HFFc6 (cell line): ENCODE measurements at regions not wholly inside any gene's neighbourhood (a gene's known extent, or its start where the extent isn't known, plus 50 kb on each side); places are given as distances from the start of the nearest gene placed in this dataset.
"Not testable (repeated sequence)": the region's sequence is repeated elsewhere in the genome, so short reads cannot be mapped to it uniquely, and the experiment has no call there.

ENCODE experiments used
- DNase-seq: peaks from one replicate; pipeline ENCODE4 v3.0.0-alpha.2; 2018
- H3K27ac Mint-ChIP-seq: 2 replicates; pipeline ENCODE4 v1.8.0; 2020; ENCODE audit warnings: mild to moderate bottlenecking, mixed read lengths
- H3K27me3 Mint-ChIP-seq: 2 replicates; pipeline ENCODE4 v1.8.0; 2021; ENCODE audit warnings: mild to moderate bottlenecking, moderate library complexity, mixed read lengths; ENCODE audit not compliant: insufficient read depth
- H3K36me3 Mint-ChIP-seq: 2 replicates; pipeline ENCODE4 v1.8.0; 2021; ENCODE audit warnings: low read depth, mixed read lengths
- H3K4me1 Mint-ChIP-seq: 2 replicates; pipeline ENCODE4 v1.8.0; 2020; ENCODE audit warnings: low read depth, mixed read lengths
- H3K4me3 Mint-ChIP-seq: 2 replicates; pipeline ENCODE4 v1.8.0; 2020; ENCODE audit warnings: mild to moderate bottlenecking, moderate library complexity, mixed read lengths
- H3K9me3 Mint-ChIP-seq: 2 replicates; pipeline ENCODE4 v1.8.0; 2020; ENCODE audit warnings: mild to moderate bottlenecking, mixed read lengths
- CTCF ChIP-seq: fragments of 200-600 bp; sonication (generic); IDR thresholded peaks from 2 replicates; pipeline ENCODE4 v1.5.0; 2021; ENCODE audit warnings: antibody characterized with exemption, mild to moderate bottlenecking

GRCh38 chr9:85108229-85108628, 438.7 kb downstream of the NTRK2 start:
- no peaks in the 10 kb centered on the region for H3K36me3 Mint-ChIP-seq
- no peak for TF ChIP-seq CTCF
- no peak overlapping the region for H3K27ac Mint-ChIP-seq
- H3K4me1 Mint-ChIP-seq, result no peaks in the 10 kb centered on the region
- no peak overlapping the region for H3K4me3 Mint-ChIP-seq
- H3K9me3 Mint-ChIP-seq, result peaks cover 21% of the 10 kb centered on the region
- DNase-seq, result no peak
- no peaks in the 10 kb centered on the region; the same call in 1 of the 2 replicates for H3K27me3 Mint-ChIP-seq

GRCh38 chr9:85089188-85089969, 419.9 kb downstream of the NTRK2 start:
- no peaks in the 10 kb centered on the region; the same call in 1 of the 2 replicates for H3K36me3 Mint-ChIP-seq
- H3K4me1 Mint-ChIP-seq, result no peaks in the 10 kb centered on the region
- DNase-seq, result no peak
- no peak overlapping the region for H3K27ac Mint-ChIP-seq
- H3K27me3 Mint-ChIP-seq, result 0 out of 2 replicates have a peak, but pooled peaks cover 1% of the 10 kb centered on the region
- no peak for TF ChIP-seq CTCF
- no peak overlapping the region for H3K4me3 Mint-ChIP-seq
- H3K9me3 Mint-ChIP-seq, result peaks cover 20% of the 10 kb centered on the region

GRCh38 chr9:85081963-85082362, 412.4 kb downstream of the NTRK2 start:
- DNase-seq, result no peak
- Mint-ChIP-seq H3K27ac (no peak overlapping the region), H3K9me3 (peaks cover 35% of the 10 kb centered on the region), H3K4me3 (no peak overlapping the region), H3K27me3 (peaks cover 4% of the 10 kb centered on the region), H3K36me3 (no peaks in the 10 kb centered on the region; the same call in 1 of the 2 replicates), H3K4me1 (no peaks in the 10 kb centered on the region)
- no peak for TF ChIP-seq CTCF

- H3K27ac Mint-ChIP-seq, result no peak overlapping the region
- peaks cover 6% of the 10 kb centered on the region for H3K27me3 Mint-ChIP-seq
- H3K4me1 Mint-ChIP-seq, result no peaks in the 10 kb centered on the region
- no peaks in the 10 kb centered on the region; the same call in 1 of the 2 replicates for H3K36me3 Mint-ChIP-seq
- peaks cover 36% of the 10 kb centered on the region for H3K9me3 Mint-ChIP-seq
- no peak for TF ChIP-seq CTCF
- DNase-seq, result no peak
- H3K4me3 Mint-ChIP-seq, result no peak overlapping the region
Measured at GRCh38 chr9:85079349-85079748, 409.8 kb downstream of the NTRK2 start.

- no peaks in the 10 kb centered on the region for H3K4me1 Mint-ChIP-seq
- TF ChIP-seq CTCF, result no peak
- H3K9me3 Mint-ChIP-seq, result peaks cover 36% of the 10 kb centered on the region
- H3K4me3 Mint-ChIP-seq, result no peak overlapping the region
- no peaks in the 10 kb centered on the region; the same call in 1 of the 2 replicates for H3K36me3 Mint-ChIP-seq
- H3K27ac Mint-ChIP-seq, result no peak overlapping the region
- DNase-seq, result no peak
- peaks cover 6% of the 10 kb centered on the region for H3K27me3 Mint-ChIP-seq
Measured at GRCh38 chr9:85077944-85078343, 408.4 kb downstream of the NTRK2 start.

- not testable (repeated sequence) for H3K27me3 Mint-ChIP-seq, DNase-seq, H3K36me3 Mint-ChIP-seq, H3K4me1 Mint-ChIP-seq, H3K27ac Mint-ChIP-seq, H3K4me3 Mint-ChIP-seq
- peaks cover 36% of the 10 kb centered on the region for H3K9me3 Mint-ChIP-seq
Measured at GRCh38 chr9:85077146-85077545, 407.6 kb downstream of the NTRK2 start.
